ENCODE measurements at regions not wholly inside any gene's neighbourhood (a gene's known extent, or its start where the extent isn't known, plus 50 kb on each side); places are given as distances from the start of the nearest gene placed in this dataset.

DNA sequence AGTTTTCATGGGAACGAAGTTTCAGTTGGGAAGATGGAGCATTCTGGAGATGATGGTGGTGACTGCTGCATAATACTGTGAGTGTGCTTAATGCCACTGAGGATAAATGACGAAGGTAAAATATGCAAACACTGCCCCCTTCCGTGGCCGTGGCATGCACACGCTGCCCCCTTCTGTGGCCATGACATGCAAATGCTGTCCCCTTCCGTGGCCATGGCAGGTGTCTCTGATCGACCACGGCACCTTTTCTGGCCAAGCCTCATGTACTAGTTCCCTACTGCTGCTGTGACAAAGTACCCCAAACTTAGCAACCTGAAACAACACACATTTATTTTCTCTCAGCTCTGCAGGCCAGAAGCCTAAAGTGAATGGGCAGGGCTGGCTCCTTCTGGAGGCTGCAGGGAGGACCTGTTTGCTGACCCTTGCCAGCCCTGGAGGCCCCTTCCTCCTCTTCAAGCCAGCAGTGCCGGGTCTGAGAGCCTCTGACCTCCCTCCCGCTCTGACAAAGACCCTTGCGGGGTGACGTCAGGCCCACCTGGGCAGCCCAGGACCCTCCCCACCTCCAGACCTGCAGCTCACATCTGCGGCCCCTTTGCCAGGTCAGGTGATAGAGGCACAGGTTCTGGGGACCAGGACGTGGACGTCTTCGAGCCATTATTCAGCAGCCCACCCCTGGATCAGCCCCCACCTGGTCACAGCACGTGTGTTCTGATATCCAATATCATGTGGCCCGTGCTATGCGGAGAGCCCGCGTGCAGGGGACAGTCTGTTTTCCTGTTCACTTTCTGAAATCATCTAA lies 82.0 kb downstream of the MICALL2 start:
- TF ChIP-seq, protein P1, sequence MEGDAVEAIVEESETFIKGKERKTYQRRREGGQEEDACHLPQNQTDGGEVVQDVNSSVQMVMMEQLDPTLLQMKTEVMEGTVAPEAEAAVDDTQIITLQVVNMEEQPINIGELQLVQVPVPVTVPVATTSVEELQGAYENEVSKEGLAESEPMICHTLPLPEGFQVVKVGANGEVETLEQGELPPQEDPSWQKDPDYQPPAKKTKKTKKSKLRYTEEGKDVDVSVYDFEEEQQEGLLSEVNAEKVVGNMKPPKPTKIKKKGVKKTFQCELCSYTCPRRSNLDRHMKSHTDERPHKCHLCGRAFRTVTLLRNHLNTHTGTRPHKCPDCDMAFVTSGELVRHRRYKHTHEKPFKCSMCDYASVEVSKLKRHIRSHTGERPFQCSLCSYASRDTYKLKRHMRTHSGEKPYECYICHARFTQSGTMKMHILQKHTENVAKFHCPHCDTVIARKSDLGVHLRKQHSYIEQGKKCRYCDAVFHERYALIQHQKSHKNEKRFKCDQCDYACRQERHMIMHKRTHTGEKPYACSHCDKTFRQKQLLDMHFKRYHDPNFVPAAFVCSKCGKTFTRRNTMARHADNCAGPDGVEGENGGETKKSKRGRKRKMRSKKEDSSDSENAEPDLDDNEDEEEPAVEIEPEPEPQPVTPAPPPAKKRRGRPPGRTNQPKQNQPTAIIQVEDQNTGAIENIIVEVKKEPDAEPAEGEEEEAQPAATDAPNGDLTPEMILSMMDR (IDR thresholded peaks at IDR 0.05 in 4 of 5, conservative IDR thresholded peaks at IDR 0.05 in 1 of 5), result no peak
- no peak for TF ChIP-seq POLR2A (IDR thresholded peaks at IDR 0.05)

Measured in gastrocnemius medialis (tissue), 4 donors.